Panc1 (cell line): ENCODE measurements at regions not wholly inside any gene's neighbourhood (a gene's known extent, or its start where the extent isn't known, plus 50 kb on each side); places are given as distances from the start of the nearest gene placed in this dataset.
"Not testable (repeated sequence)": the region's sequence is repeated elsewhere in the genome, so short reads cannot be mapped to it uniquely, and the experiment has no call there.

Source experiments
- CTCF ChIP-seq: fragments of 450-650 bp; IDR thresholded peaks from 2 replicates; pipeline ENCODE4 v1.5.1; 2017; ENCODE audit warnings: mild to moderate bottlenecking
- POLR2AphosphoS5 ChIP-seq: IDR thresholded peaks from 2 replicates; pipeline ENCODE4 v1.6.1; 2012; ENCODE audit warnings: mild to moderate bottlenecking, low read depth, low read length, moderate library complexity
- REST ChIP-seq, 2 experiments: IDR thresholded peaks; 2 replicates each; pipeline ENCODE4 v1.6.1; 2011 to 2012; ENCODE audit warnings: low read depth in 2 of 2, control low read depth in 1 of 2, low read length in 1 of 2, mild to moderate bottlenecking in 1 of 2, moderate library complexity in 1 of 2; ENCODE audit not compliant: insufficient read depth in 1 of 2
- SIN3A ChIP-seq: IDR thresholded peaks from 2 replicates; pipeline ENCODE4 v1.6.1; 2012; ENCODE audit warnings: low read depth, mild to moderate bottlenecking, low read length, moderate library complexity, borderline replicate concordance; ENCODE audit not compliant: insufficient read depth
- TCF7L2 ChIP-seq: IDR thresholded peaks from 2 replicates; pipeline ENCODE4 v1.6.1; 2011; ENCODE audit warnings: mild to moderate bottlenecking, low read depth, low read length, inconsistent platforms

- not testable (repeated sequence) for TF ChIP-seq CTCF; TCF7L2; POLR2AphosphoS5; SIN3A; REST (IDR thresholded peaks at IDR 0.05; ENCODE audit: insufficient read depth in 1 of 2, low read depth in 2 of 2, low read length in 1 of 2)
Observed at GRCh38 chr3:75435794-75436400, 228.2 kb upstream of the FRG2C start.
